Stimulated activated CD8-positive, alpha-beta memory T cell treated with anti-CD3 and anti-CD28 coated beads, Interleukin-4, amount 100 ng/mL, for 48 hours (primary cell): ENCODE measurements at regions not wholly inside any gene's neighbourhood (a gene's known extent, or its start where the extent isn't known, plus 50 kb on each side); places are given as distances from the start of the nearest gene placed in this dataset.

Experiments
- DNase-seq: peaks from one replicate; pipeline ENCODE4 v3.0.0-alpha.2; 2020

- no peak for DNase-seq
Observed at GRCh38 chr2:5379811-5380210, 312.4 kb upstream of the SOX11 start.

GRCh38 chr2:5385596-5385995 lies 306.6 kb upstream of the SOX11 start:
- DNase-seq = no peak

DNA sequence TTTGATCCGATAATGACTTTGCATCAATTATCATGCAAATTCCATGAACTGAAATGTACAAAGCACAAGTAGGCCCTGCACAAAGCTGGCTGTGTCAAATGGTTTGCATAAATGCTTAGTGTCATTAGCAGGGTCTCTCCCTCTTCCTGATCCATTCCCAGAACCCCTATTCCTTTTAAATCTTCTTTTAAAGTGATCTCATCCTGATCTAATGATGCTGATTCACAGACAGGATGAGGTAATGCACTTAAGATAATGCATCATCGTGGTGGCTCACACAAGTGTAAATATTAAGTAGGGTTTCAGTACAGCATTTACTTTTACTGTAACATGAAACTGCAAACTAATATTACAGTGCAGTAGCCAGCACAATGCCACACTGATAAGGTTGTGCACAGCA lies 304.8 kb upstream of the SOX11 start:
- no peak for DNase-seq

DNA sequence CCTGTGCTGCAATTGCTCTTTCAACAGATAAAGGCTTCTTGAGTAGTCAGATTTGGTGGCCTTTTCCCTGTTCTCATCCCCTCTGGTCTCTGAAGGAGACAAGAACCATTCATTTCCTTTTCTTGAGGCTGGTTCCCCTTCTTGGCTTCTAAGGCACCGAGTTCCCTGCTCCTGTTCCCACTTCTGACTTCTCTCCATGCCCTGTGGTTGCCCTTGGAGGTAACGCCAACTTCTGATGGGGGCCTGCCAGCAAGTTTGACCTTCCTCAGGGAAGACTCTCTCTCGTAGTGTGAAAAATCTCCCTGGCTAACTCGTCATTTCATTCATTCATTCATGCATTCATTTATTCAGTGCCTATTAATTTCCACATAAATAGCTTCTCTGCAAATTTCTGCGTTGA lies 302.4 kb upstream of the SOX11 start:
- no peak for DNase-seq

GRCh38 chr2:5391362-5391761 lies 300.8 kb upstream of the SOX11 start:
- DNase-seq = no peak

GRCh38 chr2:5392658-5393057 lies 299.5 kb upstream of the SOX11 start:
- no peak for DNase-seq

GRCh38 chr2:5393474-5393873 lies 298.7 kb upstream of the SOX11 start:
- no peak for DNase-seq

DNA sequence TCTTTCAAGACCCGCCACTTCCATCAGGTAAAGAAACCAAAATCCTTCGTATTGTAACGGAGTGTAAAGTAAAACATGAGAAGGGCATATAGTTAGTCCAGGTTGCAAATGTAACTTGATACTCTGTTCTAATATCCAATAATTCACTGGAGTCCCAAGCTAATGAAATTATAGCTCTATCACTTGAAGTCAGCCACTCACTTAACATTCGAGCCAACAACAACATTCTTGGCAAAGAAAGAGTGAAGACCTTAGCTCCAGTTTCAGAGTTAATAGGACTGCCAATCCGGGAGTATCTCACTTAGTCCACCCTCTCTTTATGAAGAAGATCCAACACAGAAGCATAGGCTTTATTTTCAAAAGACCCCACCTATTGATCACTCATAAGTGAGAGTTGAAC lies 298.0 kb upstream of the SOX11 start:
- DNase-seq = no peak

DNA sequence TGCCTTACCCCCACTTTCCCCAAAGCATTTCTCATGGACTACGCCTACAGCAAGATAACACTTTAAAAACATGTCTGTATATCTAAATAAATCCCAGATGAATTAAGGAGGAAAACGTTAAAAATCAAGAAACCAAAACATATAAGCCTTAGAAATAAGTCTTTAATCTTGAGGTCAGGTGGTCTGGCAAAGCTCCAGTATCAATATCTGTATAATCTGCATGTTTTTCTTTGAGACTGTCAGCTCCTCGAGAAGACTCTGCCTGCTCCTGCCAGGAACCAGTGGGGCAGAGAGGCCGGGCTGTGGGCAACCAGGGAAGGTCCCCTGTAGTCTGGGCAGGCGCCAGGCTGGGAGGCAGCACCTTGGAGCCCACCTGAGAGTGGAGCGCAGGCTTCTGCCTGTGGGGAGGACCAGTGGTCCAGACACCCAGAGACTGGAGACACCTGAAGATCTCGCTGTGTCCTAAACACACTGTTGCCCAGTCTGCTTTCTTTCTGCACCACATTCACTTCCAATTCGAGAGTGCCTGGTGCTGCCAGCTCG lies 291.0 kb upstream of the SOX11 start:
- no peak for DNase-seq

- no peak for DNase-seq
Observed at GRCh38 chr2:5403392-5403791, 288.8 kb upstream of the SOX11 start.

DNA sequence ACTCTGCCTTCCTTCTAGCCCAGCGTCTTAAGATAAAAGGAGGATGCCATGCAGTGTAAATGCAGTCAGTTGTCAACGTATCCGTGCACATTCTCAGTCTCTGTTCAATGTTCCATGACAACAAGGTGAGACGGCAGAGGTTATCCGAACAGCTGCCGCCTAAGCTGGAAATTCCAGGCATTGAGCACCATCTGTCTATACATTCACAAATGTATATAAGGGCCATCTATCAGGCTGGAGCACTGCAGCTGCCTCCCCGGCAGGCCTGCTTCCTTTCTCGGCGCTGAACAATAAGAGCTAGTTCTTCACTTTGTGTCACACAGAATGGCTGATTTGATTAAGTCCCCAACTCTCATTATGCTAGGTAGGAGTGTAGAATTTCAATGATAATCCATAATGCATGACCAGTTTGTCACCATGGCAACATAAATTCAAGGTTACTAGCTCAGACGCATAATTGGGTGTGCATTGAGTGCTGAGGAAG lies 282.2 kb upstream of the SOX11 start:
- no peak for DNase-seq

DNA sequence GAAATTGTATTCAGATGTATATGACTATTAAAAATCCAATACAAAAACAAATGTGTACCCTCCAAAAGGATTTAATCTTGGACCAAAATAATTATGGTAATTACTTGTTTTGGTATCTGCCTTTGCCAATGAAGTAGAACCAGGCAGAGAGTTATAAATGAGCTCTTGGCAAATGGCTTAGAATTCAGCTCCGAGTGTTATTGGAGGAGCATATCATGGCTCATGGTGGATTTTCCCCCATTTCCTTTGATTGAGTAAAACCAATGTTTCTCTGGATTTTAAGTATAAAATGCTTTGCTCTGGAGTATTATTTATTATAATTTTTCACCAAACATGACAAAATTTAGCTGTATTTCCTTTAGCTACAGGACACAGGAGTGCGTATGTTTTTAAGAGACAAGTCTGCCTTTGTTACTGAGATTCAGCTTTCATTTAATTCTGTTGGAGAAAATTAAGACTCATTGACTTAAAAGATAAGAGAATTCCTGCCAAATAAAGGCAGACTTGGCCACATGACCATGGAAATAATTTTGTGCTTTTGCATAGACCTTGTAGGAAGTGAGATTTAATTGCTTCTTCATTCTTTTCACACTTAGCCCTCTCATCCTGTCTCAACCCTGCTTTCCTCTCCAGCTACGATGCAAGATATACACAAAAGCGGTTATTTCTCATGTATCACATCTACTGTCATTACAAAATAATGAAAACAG lies 281.0 kb upstream of the SOX11 start:
- no peak for DNase-seq

GRCh38 chr2:5412001-5412400 lies 280.2 kb upstream of the SOX11 start:
- DNase-seq = no peak

DNA sequence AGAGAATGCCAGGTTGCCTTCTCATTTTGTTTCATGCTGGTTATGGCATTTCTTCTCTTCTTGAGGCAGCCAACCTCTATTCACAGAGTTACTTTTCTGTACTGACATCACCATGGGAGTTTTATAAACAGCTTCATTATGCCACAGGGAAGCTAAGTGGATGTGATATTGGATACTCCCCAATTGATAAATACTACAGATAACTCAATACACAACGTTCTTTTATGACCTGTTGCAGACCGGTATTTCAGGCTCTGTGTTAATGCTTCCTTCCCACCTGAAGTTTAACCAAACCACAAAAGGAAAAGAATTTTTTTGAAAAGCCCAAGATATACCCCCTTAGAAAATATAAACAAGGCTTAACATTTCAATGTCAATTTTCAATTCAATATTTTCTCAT lies 258.3 kb upstream of the SOX11 start:
- DNase-seq = no peak

DNA sequence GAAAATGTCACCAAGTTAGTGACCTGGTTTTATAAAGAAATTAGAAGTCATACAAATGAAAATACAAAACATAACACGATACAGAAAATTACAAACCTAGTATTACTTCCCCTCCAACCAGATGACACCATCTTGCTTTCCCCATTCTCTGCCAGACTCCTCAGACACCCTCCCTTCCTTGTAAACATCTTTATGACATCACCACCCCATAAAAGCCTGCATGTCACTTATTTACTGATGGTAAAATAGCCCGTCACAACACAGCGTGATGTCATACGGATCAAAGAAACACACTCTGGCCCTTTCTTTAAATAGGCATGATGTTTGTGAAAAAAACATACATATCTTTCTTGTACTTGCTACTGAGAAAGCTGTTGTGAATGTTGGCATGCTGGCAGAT lies 254.8 kb upstream of the SOX11 start:
- DNase-seq = no peak

GRCh38 chr2:5440174-5440573 lies 252.0 kb upstream of the SOX11 start:
- DNase-seq = no peak

DNA sequence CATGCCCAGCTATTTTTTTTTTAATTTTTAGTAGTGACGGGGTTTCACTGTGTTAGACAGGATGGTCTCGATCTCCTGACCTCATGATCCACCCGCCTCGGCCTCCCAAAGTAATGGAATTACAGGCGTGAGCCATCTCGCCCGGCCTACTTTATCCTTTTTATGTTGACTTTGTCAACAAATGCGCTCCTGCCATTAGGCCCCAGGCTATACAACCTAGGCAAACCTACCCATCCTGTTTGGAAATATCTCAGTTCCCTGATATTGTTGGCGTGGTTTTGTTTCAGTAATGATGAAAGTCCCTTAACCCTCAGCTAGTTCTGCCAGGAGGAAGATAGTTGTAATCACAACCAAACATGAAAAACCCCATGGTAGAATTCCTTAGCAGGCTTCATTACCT lies 249.4 kb upstream of the SOX11 start:
- DNase-seq = no peak

GRCh38 chr2:5444168-5444567 lies 248.0 kb upstream of the SOX11 start:
- no peak for DNase-seq

DNA sequence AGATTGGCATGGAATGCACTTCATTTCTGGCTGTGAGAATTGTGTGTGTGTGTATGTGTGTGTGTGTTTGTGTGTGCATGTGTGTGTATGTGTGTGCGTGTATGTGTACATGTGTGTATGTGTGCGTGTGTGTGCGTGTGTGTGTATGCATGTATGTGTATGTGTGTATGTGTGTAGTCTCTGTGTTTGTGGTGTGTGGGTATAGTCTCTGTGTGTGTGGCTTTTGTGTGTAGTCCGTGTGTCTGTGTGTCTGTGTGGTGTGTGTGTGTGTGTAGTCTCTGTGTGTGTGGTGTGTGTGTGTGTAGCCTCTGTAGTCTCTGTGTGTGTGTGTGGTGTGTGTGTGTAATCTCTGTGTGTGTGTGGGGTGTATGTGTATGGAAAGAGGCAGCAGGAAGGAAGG lies 247.3 kb upstream of the SOX11 start:
- no peak for DNase-seq

DNA sequence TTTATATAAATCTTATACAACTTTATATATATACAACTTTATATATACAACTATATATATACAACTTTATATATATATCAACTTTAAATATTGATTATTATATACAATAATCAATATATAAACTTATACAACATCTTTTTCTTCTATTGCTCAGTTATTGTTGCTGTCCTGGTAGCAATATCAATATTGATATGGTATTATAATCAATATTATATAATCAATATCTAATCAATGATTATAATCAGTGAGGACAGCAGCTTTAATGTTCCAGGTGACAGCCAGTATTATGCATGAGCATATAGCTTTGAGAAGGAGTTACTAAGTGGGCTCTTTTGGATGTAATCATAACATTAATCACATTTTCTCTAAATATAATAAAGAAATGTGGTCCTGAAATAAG lies 242.3 kb upstream of the SOX11 start:
- no peak for DNase-seq

DNA sequence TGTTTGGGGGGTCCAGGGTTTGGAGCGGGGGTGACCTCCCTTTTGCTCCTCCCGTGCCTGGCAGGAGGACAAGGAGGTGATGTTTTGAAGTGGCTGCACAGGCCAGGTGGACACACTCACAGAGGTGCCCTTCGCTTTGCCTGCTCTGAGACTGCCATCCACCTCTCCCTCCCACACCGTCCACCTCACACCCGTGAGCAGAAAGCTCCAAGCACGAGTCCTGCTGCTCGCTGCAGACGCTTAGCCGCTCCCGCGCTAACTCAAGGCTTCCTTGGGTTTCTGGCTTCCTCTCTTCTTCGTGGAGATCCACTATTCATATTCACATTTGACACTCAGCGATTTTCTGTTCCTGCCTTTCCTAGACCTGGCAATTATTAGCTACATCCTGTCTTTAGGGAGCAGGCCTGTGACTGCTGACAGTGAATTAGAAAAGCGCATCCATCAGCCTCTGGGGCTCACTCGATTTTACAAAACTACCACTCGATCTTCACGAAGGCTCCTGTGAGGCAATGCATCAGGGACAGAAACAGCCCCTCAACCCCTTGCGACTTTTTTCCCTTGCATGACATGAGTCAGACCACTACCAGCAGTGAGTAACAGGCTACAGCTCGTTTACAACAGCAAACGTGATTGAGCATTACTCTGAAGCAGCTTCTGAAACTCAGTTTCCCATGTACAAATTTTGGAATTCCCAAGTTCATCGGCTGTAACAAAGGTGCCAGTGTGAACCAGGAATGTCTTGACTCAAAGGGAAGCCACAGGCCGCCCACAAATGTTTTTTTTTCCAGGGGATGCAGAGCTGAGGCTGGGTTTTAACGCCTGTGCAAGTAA lies 238.7 kb upstream of the SOX11 start:
- no peak for DNase-seq

GRCh38 chr2:5454051-5454390 lies 238.2 kb upstream of the SOX11 start:
- no peak for DNase-seq

DNA sequence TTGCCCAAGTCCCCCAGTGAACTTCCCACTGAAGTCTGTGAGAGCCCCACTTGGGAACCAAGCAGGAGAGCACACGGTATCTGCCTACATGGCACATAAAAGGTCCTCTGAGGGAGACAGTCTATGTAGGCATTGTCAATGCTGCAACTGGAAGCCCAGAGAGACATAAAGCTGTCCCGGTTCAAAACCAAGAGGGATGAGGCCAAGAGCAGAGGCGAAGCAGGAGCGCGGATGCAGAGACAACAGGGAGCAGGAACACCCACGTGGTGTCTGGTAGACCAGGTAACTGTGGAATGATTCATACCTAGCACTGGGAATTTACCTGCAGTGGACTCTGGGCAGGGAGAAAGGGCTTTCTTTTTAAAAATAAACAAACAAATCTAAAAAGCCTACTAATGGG lies 233.1 kb upstream of the SOX11 start:
- no peak for DNase-seq

DNA sequence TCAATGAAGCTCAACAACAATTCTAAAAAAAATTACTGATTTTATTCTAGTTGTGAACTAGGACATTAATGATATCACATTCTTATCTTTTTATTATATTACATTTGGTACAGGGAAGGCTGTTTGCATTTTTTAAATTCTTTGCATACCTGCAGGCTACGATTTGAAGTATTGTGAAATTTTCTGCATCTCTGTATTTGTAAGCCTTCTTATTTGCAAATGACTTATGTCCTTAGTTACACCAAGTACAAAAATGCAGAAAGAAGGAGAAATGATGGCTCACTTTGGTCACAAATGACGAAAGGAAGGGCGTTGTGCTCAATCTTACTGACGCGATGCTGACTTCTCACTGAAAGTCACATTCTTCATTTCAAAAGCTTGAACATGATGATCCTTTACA lies 227.5 kb upstream of the SOX11 start:
- no peak for DNase-seq
